Stimulated activated CD8-positive, alpha-beta memory T cell treated with anti-CD3 and anti-CD28 coated beads, Interleukin-4, amount 100 ng/mL, for 48 hours (primary cell): ENCODE measurements at regions not wholly inside any gene's neighbourhood (a gene's known extent, or its start where the extent isn't known, plus 50 kb on each side); places are given as distances from the start of the nearest gene placed in this dataset.
"Not testable (repeated sequence)": the region's sequence is repeated elsewhere in the genome, so short reads cannot be mapped to it uniquely, and the experiment has no call there.

Experiments
- DNase-seq: peaks from one replicate; pipeline ENCODE4 v3.0.0-alpha.2; 2020

DNA sequence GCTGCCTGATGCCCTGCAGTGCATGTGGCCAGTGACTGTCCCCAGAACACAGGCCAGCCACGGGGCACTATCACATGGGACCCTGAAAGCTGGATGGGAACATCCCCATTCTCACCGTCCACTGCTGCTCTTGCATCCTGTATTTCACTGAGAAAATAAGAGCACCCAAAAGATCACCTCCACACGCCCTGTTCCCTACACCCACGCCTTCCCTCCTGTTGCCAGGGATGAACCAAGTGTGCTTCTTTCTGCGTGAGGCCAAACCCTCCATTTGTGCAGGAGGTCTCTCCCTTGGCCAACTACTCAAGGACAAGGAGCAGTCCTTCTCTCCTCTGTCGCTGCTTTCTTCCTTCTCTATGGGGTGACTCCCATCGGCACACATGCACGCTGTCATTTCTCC, 118.3 kb downstream of the LRRC37A3 start:
- not testable (repeated sequence) for DNase-seq

DNA sequence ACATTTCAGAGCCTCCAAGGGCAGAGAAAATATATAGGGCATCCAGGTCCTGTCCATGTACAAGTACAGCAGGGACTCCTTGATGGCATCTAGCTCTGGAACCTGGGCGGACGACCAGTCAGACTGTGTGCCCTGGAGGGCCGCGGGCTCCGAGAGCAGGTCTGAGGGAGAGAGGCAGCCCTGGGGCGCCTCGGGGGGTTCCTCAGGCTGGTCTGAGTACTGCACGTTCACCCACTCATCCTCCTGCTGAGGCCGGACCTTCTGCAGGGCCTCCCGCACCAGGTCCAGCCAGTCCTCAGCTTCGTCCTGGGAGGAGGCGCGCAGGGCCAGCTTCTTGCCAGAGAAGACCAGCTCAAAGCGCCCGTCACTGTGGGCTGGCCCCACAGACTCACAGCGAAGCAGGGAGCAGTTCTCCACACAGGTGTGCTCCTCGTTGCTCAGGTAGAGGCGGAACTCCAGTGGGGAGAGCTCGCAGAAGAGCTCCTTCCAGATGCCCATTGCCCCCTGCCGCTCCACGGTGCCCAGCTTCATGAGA, 118.8 kb downstream of the LRRC37A3 start:
- not testable (repeated sequence) for DNase-seq

- not testable (repeated sequence) for DNase-seq
These were observed 119.6 kb downstream of the LRRC37A3 start for GRCh38 chr17:64799543-64800188.

- not testable (repeated sequence) for DNase-seq
These were observed 120.3 kb downstream of the LRRC37A3 start for GRCh38 chr17:64798961-64799360.

- DNase-seq, result not testable (repeated sequence)
These were observed 120.8 kb downstream of the LRRC37A3 start for GRCh38 chr17:64798489-64798790.

DNA sequence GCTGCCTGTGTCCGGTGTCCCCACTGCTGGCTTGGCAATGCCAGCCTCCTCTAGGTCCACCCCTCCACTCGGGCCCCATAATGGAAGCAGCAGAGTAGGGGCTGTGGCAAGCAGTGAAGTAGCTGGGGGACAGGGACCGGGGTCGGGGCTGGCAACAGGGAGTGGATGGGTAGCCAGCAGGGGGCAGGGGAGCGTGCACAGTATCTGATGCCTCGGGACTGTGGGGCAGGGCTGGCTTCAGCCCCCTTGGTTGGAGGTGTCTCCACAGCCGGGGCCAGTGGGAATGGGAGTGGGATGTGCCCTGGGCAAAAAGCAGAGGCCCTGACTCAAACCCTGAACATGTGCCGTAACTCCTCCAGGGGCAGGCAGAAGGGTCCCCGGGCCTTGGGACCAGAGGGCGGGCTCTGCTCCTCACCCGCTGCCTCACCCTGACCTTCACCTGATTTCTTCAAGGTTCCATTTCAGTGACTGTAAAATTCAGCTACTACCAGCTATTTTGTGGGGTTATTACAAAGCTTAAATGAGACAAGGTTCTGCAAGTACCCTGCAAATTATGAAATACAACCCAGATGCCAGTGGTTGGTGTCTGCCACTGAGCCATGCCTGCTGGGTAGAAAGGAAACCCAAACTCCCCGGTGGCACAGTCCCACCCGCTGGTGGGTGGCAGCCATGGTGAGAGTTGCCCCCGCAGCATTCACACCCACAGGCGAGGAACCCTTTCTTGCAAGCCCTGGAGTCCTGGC, 121.4 kb downstream of the LRRC37A3 start:
- DNase-seq, result not testable (repeated sequence)

- DNase-seq, result not testable (repeated sequence)
These were observed 123.9 kb downstream of the LRRC37A3 start for GRCh38 chr17:64795342-64795741.

- DNase-seq, result not testable (repeated sequence)
These were observed 124.6 kb downstream of the LRRC37A3 start for GRCh38 chr17:64794548-64795274.

DNA sequence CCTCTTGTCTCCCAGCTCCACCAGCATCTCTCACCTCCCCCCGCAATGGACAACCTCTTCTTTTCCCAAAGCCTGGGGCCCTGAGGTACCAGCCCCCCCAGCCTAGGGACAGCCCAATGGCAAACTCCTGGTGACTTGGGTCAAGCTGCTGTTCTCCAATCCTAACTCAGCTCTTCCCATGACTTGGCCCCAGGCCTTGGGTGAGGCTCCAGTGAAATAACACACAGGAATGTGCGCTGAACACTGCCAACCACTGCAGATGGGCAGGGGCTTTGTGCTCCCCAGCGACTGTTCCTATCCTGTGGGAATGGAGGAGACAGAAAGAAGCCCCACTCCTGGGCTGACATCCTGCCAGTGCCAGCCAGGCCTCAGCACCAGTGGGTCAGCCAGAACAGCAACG, 125.2 kb downstream of the LRRC37A3 start:
- not testable (repeated sequence) for DNase-seq

DNA sequence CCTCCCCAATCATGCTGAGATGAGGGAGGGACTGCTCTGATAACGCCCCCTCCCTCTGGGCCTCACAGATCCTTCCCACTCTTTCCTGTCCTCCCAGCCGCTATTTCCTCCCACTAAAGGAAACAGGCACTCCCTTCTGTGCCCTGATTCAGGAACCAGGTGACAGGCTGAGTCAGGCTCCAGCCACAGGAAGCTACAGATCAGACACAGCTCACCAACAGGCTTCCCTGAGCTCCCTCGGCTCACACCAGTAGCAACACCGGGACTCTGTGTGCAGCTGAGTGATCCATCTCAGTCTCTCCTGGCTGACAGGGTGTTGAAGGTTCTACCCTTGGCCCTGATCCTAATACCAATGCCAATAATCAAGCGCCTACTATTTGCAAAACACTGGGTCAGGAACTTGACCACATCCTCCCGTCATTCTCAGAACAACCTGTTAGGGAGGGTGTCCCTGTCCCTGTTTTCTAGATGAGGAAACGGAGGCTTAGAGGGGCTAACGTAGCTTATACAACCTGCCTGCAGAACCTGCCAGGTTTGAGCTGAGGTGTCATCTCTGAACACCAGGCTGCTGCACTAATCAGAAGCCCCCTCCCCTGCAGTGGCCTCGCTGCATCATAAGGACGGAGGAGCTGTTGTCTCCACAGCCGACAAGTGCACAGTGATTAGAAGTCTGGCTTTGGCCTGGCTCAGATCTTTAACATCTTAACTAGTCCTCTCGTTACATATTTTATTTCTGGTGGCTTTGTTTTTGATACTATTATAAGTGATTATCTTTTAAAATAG, 126.3 kb downstream of the LRRC37A3 start:
- peak; percentile 52 for DNase-seq

- DNase-seq, result not testable (repeated sequence)
These were observed 127.0 kb downstream of the LRRC37A3 start for GRCh38 chr17:64792276-64792675.

DNA sequence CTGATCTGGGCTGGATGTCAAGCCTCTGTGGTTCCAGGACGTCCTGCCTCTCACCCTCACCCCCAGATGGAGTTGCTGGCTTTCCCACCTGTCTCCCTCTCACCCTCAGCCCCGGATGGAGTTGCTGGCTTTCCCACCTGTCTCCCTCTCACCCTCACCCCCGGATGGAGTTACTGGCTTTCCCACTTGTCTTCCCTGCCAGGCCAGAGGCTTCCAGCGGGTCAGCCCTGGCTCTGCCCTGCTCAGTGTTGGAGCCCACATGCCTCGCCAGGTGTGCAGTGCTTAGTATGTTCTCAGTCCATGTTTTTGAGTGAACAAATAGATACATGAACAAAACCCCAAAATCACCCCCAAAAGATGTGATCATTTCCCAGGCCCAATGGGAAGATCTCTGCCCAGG, 127.6 kb downstream of the LRRC37A3 start:
- DNase-seq, result not testable (repeated sequence)

DNA sequence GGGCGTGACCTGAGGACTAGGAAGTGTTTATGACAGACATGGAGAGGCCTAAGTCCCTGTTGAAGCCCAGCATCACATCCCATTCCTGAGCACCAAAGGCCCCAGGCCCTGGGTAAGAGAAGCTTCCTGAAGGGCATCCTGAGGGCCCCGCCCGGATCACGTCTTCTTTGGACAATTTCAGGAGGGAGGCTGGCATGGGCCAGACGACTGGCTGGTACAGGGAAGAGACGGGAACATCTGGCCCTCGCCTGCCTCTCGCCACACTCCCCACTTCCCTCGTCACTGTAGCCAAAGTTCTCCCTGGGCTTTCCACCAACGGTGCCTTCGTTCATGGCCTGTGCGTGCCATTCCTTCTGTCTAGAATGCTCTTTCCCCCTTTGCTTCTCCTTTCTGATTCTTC, 128.1 kb downstream of the LRRC37A3 start:
- not testable (repeated sequence) for DNase-seq

DNA sequence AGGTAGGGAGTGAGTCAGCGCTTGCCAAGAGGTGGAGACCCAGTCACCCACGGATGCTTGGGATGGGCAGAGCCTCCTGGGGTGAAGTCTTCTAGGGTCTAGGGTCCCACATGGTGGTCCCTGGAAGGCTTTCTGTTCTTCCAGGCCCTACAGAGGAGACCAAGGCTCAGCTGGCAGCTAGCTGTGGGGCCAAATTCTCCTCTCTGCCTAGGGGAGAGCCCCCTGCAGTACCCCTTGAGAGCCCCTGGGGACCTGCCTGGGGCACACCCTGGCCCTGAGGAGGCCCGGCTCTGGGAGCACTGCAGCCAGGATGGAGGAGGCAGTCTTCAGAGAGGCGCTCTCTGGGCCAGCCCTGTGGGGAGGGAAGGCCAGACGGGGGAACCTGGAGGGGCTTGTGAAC, 128.6 kb upstream of the SMURF2 start:
- not testable (repeated sequence) for DNase-seq

GRCh38 chr17:64790193-64790592, 128.1 kb upstream of the SMURF2 start:
- not testable (repeated sequence) for DNase-seq

- DNase-seq, result not testable (repeated sequence)
These were observed 126.9 kb upstream of the SMURF2 start for GRCh38 chr17:64789061-64789445.

- no peak for DNase-seq
These were observed 126.4 kb upstream of the SMURF2 start for GRCh38 chr17:64788286-64789060.

- no peak for DNase-seq
These were observed 125.8 kb upstream of the SMURF2 start for GRCh38 chr17:64787921-64788271.

GRCh38 chr17:64787255-64787920, 125.3 kb upstream of the SMURF2 start:
- no peak for DNase-seq

DNA sequence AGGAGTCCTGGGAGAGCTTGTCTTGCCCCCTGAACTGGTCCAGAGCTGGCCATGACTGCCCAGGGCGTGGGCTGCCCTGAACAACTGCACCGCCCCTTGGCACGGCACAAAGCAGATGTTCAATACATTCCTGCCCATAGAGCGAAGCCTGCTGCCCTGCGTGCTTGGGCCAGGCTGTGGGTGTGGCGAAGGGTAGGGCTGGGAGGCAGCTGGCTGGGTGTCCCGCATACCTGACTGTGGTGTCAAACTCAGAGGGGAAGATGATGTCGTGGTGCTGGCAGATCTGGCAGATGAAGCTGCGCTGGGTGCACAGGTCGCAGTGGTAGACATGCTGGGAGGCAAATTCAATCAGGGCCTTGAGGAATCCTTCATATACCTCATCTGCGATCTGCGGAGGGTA, 124.2 kb upstream of the SMURF2 start:
- DNase-seq, result no peak

DNA sequence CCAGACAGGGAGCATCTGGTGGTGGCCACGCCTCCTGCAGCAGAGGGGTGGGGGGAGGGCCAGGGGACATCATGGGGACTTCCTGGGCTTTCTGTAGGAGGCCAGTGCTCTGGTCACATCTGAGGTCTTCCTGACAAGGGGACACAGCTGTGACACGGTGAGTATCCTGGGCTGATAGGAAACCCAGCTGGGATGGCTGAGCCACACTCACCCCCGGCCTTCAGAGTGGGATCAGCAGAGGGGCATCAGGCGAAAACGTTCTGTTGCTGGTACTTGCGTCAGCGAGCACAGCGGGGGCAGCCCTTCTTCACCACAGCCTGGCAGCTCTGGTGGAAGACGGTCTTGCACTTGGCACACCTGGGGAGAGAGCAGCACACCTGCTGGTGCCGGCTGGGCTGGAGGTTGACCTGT, 122.9 kb upstream of the SMURF2 start:
- peak; percentile 16 for DNase-seq
